WERI-Rb-1 (cell line): ENCODE measurements at regions not wholly inside any gene's neighbourhood (a gene's known extent, or its start where the extent isn't known, plus 50 kb on each side); places are given as distances from the start of the nearest gene placed in this dataset.
"Not testable (repeated sequence)": the region's sequence is repeated elsewhere in the genome, so short reads cannot be mapped to it uniquely, and the experiment has no call there.

ENCODE experiments used
- DNase-seq: peaks from one replicate; pipeline ENCODE4 v3.0.0-alpha.2; 2020
- H3K27ac ChIP-seq: fragments of 250-450 bp; sonication (Bioruptor Pico); 2 replicates; pipeline ENCODE4 v1.5.1; 2020; ENCODE audit warnings: mild to moderate bottlenecking, moderate library complexity
- H3K27me3 ChIP-seq: fragments of 250-450 bp; sonication (Bioruptor Pico); 2 replicates; pipeline ENCODE4 v1.5.1; 2021; ENCODE audit warnings: mild to moderate bottlenecking, low read depth, moderate library complexity; ENCODE audit not compliant: insufficient read depth, severe bottlenecking
- H3K36me3 ChIP-seq: fragments of 250-450 bp; sonication (Bioruptor Pico); 2 replicates; pipeline ENCODE4 v1.5.1; 2020; ENCODE audit warnings: mild to moderate bottlenecking, moderate library complexity
- H3K4me3 ChIP-seq: 2 replicates; pipeline ENCODE4 v1.5.1; 2011; ENCODE audit warnings: low read depth, mild to moderate bottlenecking, control low read depth, low read length
- H3K9me3 ChIP-seq: fragments of 250-450 bp; sonication (Bioruptor Pico); 2 replicates; pipeline ENCODE4 v1.5.1; 2021; ENCODE audit warnings: mild to moderate bottlenecking, moderate library complexity; ENCODE audit not compliant: severe bottlenecking
- CTCF ChIP-seq: IDR thresholded peaks from 2 replicates; pipeline ENCODE4 v1.5.1; 2011; ENCODE audit warnings: low read depth, mild to moderate bottlenecking, control low read depth, inconsistent platforms, low read length

GRCh38 chr2:212791569-212791968, 253.0 kb upstream of the ERBB4 start:
- no peaks in the 10 kb centered on the region for H3K9me3 ChIP-seq
- H3K27ac ChIP-seq = no peak overlapping the region
- no peaks in the 10 kb centered on the region for H3K36me3 ChIP-seq

GRCh38 chr2:212786088-212786487, 247.5 kb upstream of the ERBB4 start:
- not testable (repeated sequence) for H3K36me3 ChIP-seq, H3K27ac ChIP-seq, DNase-seq, H3K4me3 ChIP-seq, H3K27me3 ChIP-seq, H3K9me3 ChIP-seq

More at GRCh38 chr2:212791569-212791968, 253.0 kb upstream of the ERBB4 start:
- no peaks in the 10 kb centered on the region for H3K27me3 ChIP-seq
- TF ChIP-seq CTCF = no peak
- H3K4me3 ChIP-seq = no peak overlapping the region
- no peak for DNase-seq

- Histone ChIP-seq H3K27me3 (no peaks in the 10 kb centered on the region), H3K36me3 (no peaks in the 10 kb centered on the region), H3K9me3 (no peaks in the 10 kb centered on the region), H3K27ac (no peak overlapping the region), H3K4me3 (peak overlapping the region; percentile 25)
- TF ChIP-seq CTCF = no peak
- peak; percentile 20 for DNase-seq
Measured at GRCh38 chr2:212777020-212777491, 238.5 kb upstream of the ERBB4 start.

GRCh38 chr2:212773808-212774339, 235.3 kb upstream of the ERBB4 start:
- Histone ChIP-seq H3K27ac (no peak overlapping the region), H3K36me3 (no peaks in the 10 kb centered on the region), H3K27me3 (no peaks in the 10 kb centered on the region), H3K9me3 (no peaks in the 10 kb centered on the region), H3K4me3 (no peak overlapping the region)
- no peak for TF ChIP-seq CTCF
- no peak for DNase-seq

- DNase-seq = no peak
- Histone ChIP-seq H3K36me3 (no peaks in the 10 kb centered on the region), H3K27ac (no peak overlapping the region), H3K9me3 (no peaks in the 10 kb centered on the region), H3K27me3 (no peaks in the 10 kb centered on the region), H3K4me3 (no peak overlapping the region)
- no peak for TF ChIP-seq CTCF
Measured at GRCh38 chr2:212770240-212770639, 231.6 kb upstream of the ERBB4 start.

- H3K27me3 ChIP-seq = no peaks in the 10 kb centered on the region
- DNase-seq = no peak
- no peak for TF ChIP-seq CTCF
- H3K9me3 ChIP-seq = no peaks in the 10 kb centered on the region
- no peaks in the 10 kb centered on the region for H3K36me3 ChIP-seq
- no peak overlapping the region for H3K4me3 ChIP-seq
- H3K27ac ChIP-seq = no peak overlapping the region
Measured at GRCh38 chr2:212766921-212767320, 228.3 kb upstream of the ERBB4 start.
